ENCODE measurements at regions not wholly inside any gene's neighbourhood (a gene's known extent, or its start where the extent isn't known, plus 50 kb on each side); places are given as distances from the start of the nearest gene placed in this dataset.

DNA sequence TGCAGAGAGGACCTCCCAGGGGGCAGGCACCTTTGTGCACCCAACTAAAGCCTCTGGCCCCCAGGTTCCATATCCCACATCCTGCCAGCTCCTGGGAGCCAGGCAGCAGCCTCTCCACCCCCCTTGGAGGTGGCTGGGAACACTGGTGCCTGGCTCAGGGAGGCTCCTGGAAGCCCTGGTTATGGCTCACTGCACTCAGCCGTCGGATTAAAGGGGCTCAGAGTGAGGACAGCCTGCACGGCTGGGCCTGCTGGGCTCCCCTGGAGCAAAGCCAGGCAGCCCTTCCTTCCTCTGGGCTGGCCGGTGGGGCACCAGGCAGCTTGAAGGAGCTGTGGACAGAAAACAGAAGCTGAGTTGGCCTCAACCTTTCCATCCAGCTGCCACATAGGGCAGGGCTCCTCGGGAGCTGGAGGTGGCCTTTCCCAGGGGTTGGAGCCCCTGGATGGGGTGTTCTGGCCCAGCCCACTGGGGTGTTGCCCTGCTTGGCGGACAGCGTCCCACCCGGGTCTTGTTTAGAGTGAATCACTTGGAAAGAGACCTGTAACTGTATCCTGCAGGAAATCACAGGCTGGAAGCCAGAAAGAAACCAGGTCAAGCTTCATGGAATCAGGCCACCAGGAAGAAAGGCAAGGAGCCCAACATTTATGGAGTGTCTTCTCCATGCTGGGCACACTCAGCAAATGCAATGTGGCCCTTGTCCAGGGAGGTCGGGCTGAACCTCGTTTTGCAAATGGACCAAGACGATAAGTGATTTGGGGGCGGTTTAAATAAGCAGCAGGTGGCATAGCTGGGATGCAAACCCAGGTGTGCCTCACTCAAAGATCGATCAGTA is 253.3 kb downstream of the SOX9 start:
- TF ChIP-seq EZH2 (IDR thresholded peaks at IDR 0.05), result no peak
- TF ChIP-seq FOXP2 (optimal IDR thresholded peaks at IDR 0.05; ENCODE audit: control extremely low read depth, extremely low read length, insufficient read depth), result no peak
- no peak for TF ChIP-seq POLR2AphosphoS5 (IDR thresholded peaks at IDR 0.05; ENCODE audit: borderline replicate concordance, low read depth, low read length)

Data from SK-N-MC (cell line).